CD4-positive, alpha-beta T cell treated with Interleukin-15 for 1 hour (primary cell): ENCODE measurements at regions not wholly inside any gene's neighbourhood (a gene's known extent, or its start where the extent isn't known, plus 50 kb on each side); places are given as distances from the start of the nearest gene placed in this dataset.
"Not testable (repeated sequence)": the region's sequence is repeated elsewhere in the genome, so short reads cannot be mapped to it uniquely, and the experiment has no call there.

Source experiments
- DNase-seq: peaks from one replicate; pipeline ENCODE4 v3.0.0-alpha.2; 2020

DNA sequence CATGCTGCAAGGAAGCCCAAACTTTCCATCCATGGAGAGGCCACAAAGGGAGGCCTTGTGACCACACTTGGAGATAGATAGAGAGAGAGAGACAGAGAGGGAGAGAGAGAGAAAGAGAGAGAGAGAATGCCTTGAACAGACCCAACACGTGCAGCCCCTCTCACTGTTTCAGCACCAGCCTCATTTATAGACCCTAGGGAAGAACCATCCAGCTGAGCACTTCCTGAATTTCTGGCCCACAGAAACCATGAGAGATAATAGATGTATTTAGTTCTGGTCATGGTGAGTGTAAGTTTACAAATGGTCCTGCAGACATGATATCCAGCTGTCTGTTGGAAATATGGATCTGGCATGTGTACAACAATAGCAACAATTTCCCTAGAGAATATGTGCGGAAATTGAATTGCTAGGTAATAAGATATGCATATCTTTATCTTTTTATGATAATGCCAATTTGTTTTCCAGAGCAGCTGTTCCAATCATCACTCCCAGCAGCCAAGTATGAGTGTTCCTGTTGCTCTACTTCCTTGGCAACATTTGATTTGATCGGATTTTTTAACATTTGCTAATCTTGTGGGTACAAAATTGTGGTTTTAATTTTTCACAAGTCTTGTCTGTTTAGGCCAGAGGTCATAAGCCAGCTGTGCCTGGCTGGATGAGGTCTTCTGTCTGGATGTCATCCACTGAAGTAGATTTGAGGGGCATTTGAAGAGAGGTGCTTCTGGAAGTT lies 217.3 kb upstream of the IL12B start:
- DNase-seq = no peak

DNA sequence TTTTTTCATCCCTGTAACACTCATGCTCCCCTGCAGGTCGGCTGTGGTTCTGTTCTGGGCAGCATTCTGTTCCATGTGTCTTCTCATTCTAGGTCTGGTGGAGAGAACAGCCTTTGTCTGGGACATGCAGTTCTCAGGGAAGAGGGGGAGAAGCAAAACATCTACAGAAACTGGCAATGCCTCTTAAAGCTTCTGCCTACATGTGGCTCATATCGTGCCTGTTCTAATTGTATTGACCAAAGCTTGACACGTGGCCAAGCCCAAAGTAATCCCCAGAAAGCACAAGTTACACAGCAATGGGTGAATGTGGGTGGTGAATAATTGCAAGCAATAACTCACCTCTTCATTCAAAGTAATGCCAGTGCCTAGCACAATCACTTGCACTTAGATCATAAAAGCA lies 218.2 kb upstream of the IL12B start:
- no peak for DNase-seq

DNA sequence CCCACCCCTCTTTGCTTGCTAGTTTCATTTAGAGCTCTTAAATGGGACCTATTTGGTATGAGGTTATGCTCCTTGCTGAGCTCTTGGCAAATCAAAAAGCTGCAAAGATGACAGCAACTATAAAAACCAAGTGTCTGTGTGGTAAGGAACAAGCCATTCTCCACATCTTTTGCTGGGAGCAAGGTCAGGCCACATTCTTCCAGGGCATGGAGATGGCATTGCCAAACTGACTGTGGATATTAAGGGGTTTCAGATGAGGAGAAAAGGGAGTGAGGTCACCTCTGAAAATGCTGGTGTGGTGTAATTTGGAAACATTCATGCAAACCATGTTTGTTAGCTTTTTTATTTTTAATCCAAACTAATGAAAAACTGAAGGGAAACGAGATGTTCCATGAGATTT lies 218.8 kb upstream of the IL12B start:
- DNase-seq = no peak

DNA sequence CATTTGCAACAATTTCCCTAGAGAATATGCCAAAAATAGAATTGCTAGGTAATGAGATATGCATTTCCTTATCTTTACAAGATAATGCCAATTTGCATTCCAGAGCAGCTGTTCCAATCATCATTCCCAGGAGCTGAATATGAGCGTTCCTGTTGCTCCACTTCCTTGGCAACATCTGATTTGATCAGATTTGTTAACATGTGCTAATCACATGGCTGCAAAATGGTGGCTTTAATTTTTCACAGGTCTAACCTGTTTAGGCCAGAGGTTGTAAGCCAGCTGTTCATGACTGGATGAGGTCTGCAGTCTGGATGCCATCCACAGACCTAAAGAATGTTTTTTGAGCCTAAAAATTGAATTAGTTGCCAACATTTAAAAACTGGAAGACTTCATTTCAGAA lies 220.7 kb upstream of the IL12B start:
- no peak for DNase-seq

DNA sequence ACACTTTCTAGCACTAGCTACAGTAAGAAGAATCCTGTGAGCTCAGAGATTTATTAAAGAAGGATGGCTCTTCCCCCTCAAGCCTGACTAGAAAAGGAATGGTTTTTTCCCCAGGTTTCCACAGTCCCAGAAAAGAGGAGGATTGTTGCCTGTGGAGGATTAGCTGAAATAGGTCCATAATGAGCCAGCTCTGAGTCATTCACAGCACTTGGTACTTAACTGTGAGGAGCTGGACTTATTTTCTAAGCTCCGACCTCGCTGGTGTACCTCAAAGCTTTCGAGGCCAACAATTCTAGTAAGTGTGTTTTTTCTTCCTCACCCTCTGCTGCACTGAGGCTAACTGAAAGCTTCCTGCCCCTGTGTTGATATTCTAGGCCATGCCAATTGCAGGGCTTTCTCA lies 222.5 kb upstream of the IL12B start:
- no peak for DNase-seq

DNA sequence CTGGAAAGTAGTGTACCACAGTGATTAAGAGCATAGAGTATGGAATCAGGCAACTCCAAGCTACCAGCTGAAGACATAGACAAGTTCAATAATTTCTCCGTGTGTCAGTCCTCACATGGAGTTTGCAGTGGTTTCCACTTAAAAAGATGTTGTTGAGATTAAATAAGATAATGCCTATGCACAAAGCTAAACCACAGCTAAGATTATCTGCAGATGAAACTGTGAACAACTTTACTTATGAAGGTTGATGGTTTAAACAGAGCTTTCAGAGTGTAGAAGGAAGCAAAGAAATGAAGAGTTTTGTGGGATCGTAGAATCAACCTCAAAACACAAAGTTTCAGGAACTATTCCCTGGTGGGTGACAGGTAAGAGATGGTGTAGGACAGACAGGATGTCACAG lies 223.5 kb upstream of the IL12B start:
- no peak for DNase-seq

DNA sequence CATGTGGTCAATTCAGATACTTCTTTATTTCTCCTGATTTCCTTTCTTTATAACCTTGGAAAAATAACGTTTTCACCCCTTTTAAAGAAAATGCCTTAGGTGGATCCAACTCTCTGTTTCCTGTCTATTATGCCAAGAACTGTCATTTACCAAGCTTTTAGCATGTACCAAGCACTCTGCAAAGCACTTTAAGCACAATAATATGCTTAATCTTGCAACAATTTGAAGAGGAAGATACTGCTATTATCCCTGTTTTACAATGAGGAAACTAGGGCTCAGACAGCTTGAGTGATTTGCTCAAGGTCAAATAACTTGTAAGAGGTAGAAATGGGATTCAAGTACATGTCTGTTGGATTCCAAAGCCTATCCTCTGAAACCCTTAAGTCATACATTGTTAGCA lies 224.8 kb upstream of the IL12B start:
- no peak for DNase-seq

DNA sequence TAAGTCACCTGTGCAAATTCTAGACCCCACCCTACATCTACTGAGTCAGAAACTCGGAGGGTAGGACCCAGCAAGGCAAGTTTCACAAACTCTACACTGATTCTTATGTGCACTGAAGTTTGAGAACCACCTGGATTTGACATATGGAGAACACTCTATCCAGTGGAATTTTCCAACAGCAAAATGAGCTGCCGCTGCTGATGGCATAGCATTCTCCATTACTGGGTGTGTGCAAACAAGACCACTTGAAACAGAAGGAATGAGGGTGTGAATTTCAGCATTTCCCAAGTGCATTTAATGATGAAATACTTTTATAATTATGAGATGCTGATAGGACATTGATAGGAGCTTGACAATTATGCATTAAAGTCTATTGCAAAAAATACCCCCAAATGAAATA lies 229.1 kb upstream of the IL12B start:
- no peak for DNase-seq

DNA sequence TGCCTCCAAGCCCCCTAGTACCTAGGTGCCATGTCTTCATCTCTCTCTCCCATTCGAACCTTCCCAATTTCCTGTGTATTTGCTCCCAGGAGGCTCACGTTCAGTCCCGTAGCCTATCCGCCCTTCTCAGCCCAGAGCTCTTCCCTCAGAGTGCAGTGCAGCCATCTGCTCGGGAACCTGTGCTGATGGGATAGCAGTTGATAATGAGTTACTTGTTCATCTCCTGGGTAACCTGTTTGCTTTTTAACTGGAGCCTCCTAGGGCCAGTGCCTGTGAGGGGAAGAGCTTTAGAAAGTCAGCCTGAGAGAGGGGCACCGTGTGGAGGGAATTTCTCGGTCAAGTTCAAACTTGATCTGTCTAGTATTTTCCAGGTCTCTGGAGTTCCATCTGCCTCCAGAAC lies 229.8 kb upstream of the IL12B start:
- no peak for DNase-seq

DNA sequence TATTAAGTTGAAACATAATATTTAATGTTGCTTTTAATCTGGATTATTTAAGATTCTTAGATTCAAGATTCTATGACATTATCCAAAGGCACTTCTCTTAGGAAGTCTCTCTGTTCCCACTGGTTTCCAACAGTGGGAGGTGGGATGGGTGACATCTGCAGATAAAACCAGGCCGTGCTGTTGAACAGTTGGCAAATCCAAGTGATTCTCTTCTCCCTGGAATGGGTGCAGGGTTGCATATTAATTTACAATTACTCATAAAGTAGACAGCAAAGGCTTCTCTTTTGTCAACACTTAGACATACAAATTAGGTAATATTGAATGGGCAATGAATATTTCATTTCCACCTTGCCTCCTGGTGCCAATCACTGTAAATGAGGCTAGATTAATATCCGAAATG lies 233.7 kb upstream of the IL12B start:
- no peak for DNase-seq

DNA sequence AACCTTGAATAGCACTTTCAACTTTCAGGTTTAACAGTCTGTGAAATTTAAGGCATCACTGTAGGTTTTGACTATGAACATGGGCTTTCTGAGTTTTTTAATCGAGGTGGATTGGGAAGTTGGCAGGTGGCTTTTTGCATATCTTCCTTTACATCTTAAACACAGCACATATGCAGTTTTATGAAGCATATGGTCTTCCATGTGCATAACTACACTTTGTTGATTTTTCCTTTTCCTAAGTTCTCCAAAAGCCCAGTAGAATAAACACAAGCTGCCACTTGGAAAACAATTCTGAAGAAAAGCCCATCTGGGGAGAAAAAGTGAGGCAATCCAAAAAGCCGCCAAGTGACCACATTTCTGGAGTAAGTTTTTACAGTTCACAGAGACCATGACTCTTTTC lies 236.5 kb upstream of the IL12B start:
- DNase-seq = no peak

DNA sequence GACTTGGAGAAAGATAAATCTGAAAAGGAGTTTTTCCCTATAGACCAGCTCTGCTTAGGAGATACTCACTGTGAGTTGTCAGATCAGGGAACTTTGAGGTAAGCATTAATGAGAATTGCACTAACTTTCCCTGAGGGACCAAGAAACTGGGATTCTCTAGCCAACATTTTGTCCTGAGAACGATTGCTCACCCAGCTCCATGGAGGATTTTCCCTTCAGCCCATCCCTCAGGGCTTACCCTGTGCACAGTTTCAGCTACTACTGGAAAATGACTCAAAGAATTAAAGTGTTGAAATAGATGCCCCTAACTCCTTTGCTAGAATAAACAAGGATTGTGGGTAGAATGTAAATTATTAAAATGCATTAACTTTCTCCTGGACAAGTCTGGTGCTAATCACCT lies 237.2 kb upstream of the IL12B start:
- no peak for DNase-seq

DNA sequence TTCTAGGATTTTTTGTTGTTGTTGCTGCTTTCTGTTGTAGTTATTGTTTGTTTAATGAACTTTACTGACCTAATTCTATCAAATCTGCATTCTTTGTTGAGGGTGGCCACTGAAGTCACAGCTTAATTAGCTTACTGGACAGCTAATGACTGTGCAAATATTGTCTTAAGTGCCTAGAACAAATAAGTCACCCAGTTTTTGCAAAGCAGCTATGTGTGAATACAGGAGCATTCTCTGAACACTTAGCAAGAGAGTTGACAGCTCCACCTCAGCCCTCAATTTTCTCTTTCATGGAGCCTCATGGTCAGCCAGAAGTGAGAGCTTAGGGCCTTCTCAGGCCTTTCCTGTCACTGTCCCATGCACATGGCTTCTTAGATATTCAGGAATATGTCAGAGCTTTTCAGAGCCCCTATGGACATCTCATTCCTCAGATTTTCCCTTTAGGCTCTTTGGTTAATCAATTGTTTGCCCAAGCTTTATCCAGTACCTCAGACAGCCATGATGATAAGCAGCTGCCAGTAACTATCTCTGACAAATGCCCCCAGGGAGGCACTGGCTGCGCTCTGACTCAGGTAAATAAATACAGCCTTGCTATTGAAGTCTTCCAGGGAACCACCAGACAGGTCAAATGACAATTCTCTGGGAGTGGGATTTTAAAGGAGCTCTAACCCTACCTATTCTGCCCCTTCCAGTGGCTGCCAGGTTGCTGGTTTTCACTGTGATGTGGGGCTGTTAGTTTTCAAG lies 241.4 kb upstream of the IL12B start:
- no peak for DNase-seq

DNA sequence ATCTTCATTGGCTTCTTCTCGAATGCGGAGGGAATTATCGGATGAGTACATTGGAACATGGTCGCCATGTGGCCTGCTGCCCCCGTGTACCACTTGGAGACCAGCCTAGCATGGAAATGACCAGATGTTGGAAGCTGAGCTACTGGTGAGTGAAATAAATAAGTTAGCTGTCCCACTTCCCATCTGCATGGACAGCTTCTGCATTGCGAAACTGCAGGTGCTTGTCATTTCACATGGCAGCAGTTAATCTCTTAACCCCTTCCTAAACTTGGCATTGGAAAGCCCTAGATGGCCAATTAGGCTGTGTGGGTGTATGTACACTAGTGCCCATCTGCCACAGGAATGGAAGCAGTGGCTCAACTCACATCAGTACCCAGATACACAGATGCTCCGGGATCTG lies 246.6 kb upstream of the IL12B start:
- no peak for DNase-seq

DNA sequence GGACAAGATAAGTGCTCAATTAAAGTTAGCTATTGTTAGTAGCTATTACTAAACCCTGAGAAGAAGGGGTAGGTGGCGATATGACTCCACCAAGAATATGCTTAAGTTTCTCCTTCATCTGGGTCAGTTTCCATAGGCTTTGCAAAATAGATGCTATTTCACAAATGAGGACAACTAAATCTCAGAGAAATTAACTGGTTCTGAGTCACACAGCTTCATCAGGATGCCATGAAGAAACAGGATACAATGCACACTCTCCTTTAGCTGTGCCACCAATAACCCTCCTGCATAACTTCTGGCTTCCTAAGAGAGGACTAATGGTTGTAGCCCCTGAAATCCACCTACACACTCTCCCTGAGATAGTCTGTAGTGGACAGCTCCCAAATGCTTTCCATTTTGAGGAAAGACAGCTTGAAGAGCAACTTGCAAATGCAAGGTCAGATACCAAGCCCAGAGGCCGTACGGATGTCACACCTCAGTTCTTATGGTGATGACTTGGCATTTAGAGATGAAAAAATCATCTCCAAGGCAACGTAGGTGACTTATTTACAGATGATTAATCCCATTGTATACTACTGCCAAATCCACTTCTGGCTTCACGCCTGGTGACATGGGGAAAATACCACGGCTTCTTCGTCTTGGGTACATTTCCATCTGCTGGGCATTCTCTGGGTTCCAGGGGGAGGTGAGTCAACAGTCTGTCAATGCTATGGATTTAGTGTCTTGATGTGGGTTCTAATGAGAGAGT lies 251.4 kb upstream of the IL12B start:
- no peak for DNase-seq

DNA sequence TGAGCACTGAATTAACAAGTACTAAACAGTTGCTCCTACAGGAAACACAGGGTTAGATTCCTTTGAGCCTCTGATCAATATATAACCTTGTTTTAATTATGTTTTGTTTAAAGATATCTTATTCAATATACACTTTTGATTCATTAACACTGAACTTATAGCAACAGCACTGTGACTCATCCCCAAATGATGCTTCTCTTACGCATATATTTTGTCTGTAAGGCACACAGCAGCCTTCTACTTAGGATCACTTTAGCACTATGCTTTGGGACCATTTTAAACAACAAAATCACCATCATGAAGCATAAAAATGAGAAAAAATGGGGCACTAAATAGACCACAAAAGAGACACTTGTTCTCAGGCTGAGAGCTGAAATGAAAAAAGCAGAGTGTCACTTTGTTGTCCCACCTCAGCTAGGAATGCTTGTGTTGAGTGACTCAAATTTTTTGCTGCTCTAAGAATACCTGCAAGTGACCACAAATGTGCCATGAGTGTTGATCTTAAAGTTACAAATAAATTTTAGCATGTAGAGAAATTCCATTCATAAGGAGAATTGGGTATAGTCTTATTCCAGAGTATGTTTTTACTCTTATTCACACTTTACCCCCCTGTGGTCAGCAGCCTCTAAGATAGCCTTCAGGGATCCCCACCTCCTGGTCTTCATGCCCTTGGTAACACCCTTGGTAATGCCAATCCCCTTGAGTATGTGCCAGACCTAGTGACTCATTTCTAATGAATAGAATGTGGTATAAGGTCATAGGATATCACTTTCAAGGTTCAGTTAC lies 252.7 kb upstream of the IL12B start:
- DNase-seq = no peak

DNA sequence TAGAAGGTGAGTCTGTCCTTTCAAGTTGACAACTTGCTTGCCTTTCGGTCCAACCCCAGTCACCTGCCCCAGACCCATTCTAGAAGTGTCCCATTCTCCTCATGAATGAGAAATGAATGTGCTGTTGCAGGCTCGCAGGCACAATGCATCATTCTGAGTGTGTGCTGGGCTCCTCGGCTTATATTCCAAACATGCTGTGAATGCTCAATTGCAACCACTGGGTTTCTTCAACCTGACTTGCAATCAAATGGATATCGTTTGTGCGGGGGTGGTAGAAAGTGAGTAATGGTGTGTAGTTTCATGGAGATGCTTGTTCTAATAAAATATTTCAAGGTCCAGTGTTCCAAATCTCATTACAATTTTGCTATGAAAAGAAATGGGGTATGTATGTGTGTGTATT lies 256.6 kb upstream of the IL12B start:
- no peak for DNase-seq

DNA sequence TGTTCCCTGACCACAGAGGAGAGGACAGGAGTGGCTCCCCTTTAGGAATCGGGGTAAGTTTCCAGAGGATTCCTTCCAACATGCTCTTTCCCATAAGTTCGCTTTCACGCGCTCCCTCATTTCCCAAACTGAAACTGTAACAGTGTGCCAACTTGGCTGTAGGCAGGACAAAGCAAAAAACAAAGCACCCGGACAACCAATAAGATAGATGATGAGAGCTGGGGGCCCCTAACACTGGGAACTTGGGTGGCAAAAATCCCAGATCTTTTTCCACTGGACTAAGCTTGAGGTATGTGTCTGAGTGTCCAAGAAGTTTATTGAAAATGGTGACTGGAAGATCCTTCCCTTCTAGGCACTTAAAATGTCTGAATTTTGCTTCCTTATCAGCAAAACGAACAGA lies 258.7 kb upstream of the IL12B start:
- no peak for DNase-seq

DNA sequence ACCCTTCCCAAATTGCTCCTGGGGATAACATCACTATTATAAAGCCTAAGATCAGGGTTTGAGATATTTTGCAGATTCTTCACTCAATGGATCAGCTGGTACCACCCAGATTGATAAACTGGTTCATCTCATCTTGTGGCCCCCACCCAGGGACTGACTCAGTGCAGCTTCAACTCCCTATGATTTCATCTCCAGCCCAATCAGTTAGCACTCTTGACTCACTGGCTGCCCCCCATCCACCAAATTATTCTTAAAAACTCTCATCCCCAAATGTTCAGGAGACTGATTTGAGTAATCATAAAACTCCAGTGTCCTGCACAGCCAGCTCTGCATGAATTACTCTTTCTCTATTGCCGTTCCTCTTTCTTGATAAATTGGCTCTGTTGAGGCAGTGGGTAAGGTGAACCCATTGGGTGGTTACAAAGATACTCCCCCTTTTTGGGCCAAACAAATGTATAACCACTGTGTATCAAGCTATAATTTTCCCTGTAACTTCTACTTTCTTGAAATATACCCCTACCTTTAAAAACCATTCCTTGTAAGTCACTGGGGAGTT lies 263.3 kb upstream of the IL12B start:
- DNase-seq = no peak

DNA sequence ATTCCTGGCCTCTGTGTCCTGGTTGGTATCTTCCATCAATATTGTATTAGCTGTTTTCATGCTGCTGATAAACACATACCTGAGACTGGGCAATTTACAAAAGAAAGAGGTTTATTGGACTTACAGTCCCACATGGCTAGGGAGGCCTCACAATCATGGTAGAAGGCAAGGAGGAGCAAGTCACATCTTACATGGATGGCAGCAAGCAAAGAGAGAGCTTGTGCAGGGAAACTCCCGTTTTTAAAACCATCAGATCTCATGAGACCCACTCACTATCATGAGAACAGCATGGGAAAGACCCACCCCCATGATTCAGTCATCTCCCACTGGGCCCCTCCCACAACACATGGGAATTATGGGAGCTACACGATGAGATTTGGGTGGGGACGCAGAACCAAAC lies 265.3 kb upstream of the IL12B start:
- not testable (repeated sequence) for DNase-seq

DNA sequence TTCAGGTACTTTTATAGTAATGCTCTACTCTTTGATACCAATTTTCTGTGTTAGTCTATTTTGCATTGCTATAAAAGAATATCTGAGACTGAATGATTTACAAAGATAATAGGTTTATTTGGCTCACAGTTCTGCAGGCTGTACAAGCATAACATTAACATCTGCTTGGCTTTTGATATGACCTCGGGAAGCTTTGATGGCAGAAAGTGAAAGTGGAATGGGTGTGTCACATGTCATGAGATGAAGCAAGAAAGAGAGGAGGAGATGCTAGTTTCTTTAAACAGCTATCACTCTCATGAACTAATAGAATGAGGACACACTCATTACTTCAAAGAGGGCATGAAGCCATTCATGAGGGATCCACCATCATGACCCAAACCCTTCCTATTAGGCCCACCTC lies 270.9 kb upstream of the IL12B start:
- no peak for DNase-seq

DNA sequence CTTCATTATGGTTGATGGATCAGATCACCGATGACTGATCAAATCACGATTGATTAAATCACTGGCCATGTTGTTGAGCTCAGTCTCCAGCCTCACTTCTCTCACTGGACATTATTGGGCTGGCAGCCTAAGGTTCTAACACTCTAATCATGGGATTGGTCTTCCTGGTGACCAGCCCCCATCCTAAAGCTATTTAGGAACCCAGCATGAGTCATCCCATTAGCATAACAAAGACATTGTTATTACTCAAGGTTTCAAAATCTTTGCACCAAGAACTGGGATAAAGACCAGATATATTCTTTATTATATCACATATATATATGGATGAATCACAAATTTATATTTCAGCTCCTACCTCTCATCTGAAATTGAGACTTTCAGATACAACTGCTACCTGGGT lies 272.1 kb upstream of the IL12B start:
- no peak for DNase-seq

DNA sequence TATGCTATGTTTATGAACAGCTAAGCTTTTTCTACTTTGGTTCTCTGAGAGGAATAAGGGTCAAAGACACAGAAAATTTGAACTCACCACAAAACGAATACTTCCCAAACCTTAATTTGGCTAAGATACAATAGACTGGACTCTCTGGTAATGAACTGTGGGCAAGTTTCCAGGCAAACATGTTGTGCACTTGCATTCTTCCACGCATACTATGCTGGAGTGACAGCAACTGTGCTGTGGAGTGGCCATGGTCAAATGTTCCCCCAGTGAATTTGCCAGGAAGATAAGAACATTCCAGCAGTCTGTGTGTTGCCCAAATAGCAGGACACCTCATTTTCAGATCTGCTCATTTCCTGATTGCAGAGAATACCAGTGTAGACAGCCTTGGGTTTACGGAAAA lies 275.3 kb upstream of the IL12B start:
- DNase-seq = no peak
